Stimulated activated CD8-positive, alpha-beta memory T cell treated with anti-CD3 and anti-CD28 coated beads, Interleukin-2, amount 100 ng/mL, for 1 hour (primary cell): ENCODE measurements at regions not wholly inside any gene's neighbourhood (a gene's known extent, or its start where the extent isn't known, plus 50 kb on each side); places are given as distances from the start of the nearest gene placed in this dataset.

ENCODE experiments used
- DNase-seq, 2 donors: peaks; one replicate each; pipeline ENCODE4 v3.0.0-alpha.2; 2020; ENCODE audit warnings: low read depth in 2 of 2

GRCh38 chr11:70820712-70821111, 422.4 kb downstream of the CTTN start:
- no peak for DNase-seq

- no peak for DNase-seq
These were observed 425.4 kb downstream of the CTTN start for GRCh38 chr11:70823771-70824170.

- DNase-seq, result no peak
These were observed 426.4 kb downstream of the CTTN start for GRCh38 chr11:70824605-70825245.

- DNase-seq, result no peak
These were observed 426.4 kb downstream of the SHANK2 start for GRCh38 chr11:70825893-70826540.

- no peak for DNase-seq
These were observed 425.6 kb downstream of the SHANK2 start for GRCh38 chr11:70826541-70827335.

GRCh38 chr11:70828593-70829082, 423.7 kb downstream of the SHANK2 start:
- no peak for DNase-seq

- DNase-seq, result no peak
These were observed 423.1 kb downstream of the SHANK2 start for GRCh38 chr11:70829134-70829885.

- no peak for DNase-seq
These were observed 422.5 kb downstream of the SHANK2 start for GRCh38 chr11:70829886-70830272.

GRCh38 chr11:70833011-70833410, 419.4 kb downstream of the SHANK2 start:
- DNase-seq, result no peak

GRCh38 chr11:70833554-70833953, 418.8 kb downstream of the SHANK2 start:
- no peak for DNase-seq

GRCh38 chr11:70834277-70834940, 418.0 kb downstream of the SHANK2 start:
- no peak for DNase-seq

GRCh38 chr11:70834984-70835560, 417.3 kb downstream of the SHANK2 start:
- no peak for DNase-seq

- DNase-seq, result no peak
These were observed 416.3 kb downstream of the SHANK2 start for GRCh38 chr11:70836071-70836470.

GRCh38 chr11:70838198-70838597, 414.2 kb downstream of the SHANK2 start:
- DNase-seq, result no peak

GRCh38 chr11:70839851-70840250, 412.5 kb downstream of the SHANK2 start:
- DNase-seq, result no peak

GRCh38 chr11:70841264-70841663, 411.1 kb downstream of the SHANK2 start:
- no peak for DNase-seq

- no peak for DNase-seq
These were observed 410.1 kb downstream of the SHANK2 start for GRCh38 chr11:70842256-70842655.

- no peak for DNase-seq
These were observed 409.7 kb downstream of the SHANK2 start for GRCh38 chr11:70842701-70843100.

- no peak for DNase-seq
These were observed 408.5 kb downstream of the SHANK2 start for GRCh38 chr11:70843906-70844305.

GRCh38 chr11:70844387-70844786, 408.0 kb downstream of the SHANK2 start:
- DNase-seq, result no peak

GRCh38 chr11:70845591-70846041, 406.8 kb downstream of the SHANK2 start:
- no peak for DNase-seq
